CD14-positive monocyte (primary cell): ENCODE measurements at regions not wholly inside any gene's neighbourhood (a gene's known extent, or its start where the extent isn't known, plus 50 kb on each side); places are given as distances from the start of the nearest gene placed in this dataset.

Source experiments
- DNase-seq, 3 donors: peaks; one replicate each; pipeline ENCODE4 v3.0.0-alpha.2; 2011 to 2022
- H2AFZ ChIP-seq: 2 replicates; pipeline ENCODE4 v1.6.0; 2012; ENCODE audit warnings: mild to moderate bottlenecking, low read depth, low read length, inconsistent platforms; ENCODE audit not compliant: insufficient read depth, poor library complexity, severe bottlenecking
- H3K27ac ChIP-seq, 2 donors: 1 replicate in 1 of 2; 2 replicates in 1 of 2; pipeline ENCODE4 v1.5.1; 2012 to 2013; ENCODE audit warnings: low read length in 2 of 2, control low read depth in 1 of 2, inconsistent platforms in 1 of 2, low read depth in 1 of 2, mild to moderate bottlenecking in 1 of 2
- H3K27me3 ChIP-seq, 2 donors: one replicate each; pipeline versions ENCODE4 v1.6.0 to v1.6.1; 2011 to 2013; ENCODE audit warnings: low read length in 2 of 2; ENCODE audit not compliant: control insufficient read depth in 2 of 2, insufficient read depth in 2 of 2
- H3K36me3 ChIP-seq, 2 donors: replicated peaks in 1 of 2; 1 replicate in 1 of 2; 2 replicates in 1 of 2; pipeline versions ENCODE4 v1.5.1 to v1.6.1; 2012 to 2013; ENCODE audit warnings: low read length in 2 of 2, control low read depth in 1 of 2, inconsistent platforms in 1 of 2, mild to moderate bottlenecking in 1 of 2; ENCODE audit not compliant: insufficient read depth in 2 of 2, control insufficient read depth in 1 of 2
- H3K4me1 ChIP-seq, 2 donors: 1 replicate in 1 of 2; 2 replicates in 1 of 2; pipeline versions ENCODE4 v1.5.1 to v1.6.1; 2012 to 2013; ENCODE audit warnings: low read length in 2 of 2, control low read depth in 1 of 2, inconsistent platforms in 1 of 2, mild to moderate bottlenecking in 1 of 2, moderate library complexity in 1 of 2; ENCODE audit not compliant: insufficient read depth in 2 of 2, control insufficient read depth in 1 of 2
- H3K4me2 ChIP-seq: replicated peaks from 2 replicates; pipeline ENCODE3; 2012; ENCODE audit warnings: low read length, moderate library complexity, mild to moderate bottlenecking; ENCODE audit not compliant: poor library complexity, severe bottlenecking; ENCODE audit errors: extremely low read depth
- H3K4me3 ChIP-seq, 3 experiments: fragments of 200-600 bp in 1 of 3; sonication (generic) in 1 of 3; replicated peaks in 1 of 3; 1 replicate in 2 of 3; 2 replicates in 1 of 3; pipeline ENCODE4 v1.5.1; 2011 to 2013; ENCODE audit warnings: low read length in 3 of 3, mild to moderate bottlenecking in 3 of 3, control low read depth in 2 of 3, low read depth in 2 of 3, inconsistent platforms in 1 of 3, moderate library complexity in 1 of 3
- H3K79me2 ChIP-seq: 2 replicates; pipeline ENCODE4 v1.6.0; 2012; ENCODE audit warnings: mild to moderate bottlenecking, control low read depth, inconsistent platforms, low read length, moderate library complexity; ENCODE audit not compliant: insufficient read depth
- H3K9ac ChIP-seq: 2 replicates; pipeline ENCODE4 v1.6.0; 2017; ENCODE audit warnings: low read length, mild to moderate bottlenecking; ENCODE audit not compliant: insufficient read depth, poor library complexity, severe bottlenecking
- H3K9me3 ChIP-seq, 2 donors: replicated peaks in 1 of 2; 1 replicate in 1 of 2; 2 replicates in 1 of 2; pipeline versions ENCODE4 v1.5.1 to v1.6.1; 2012 to 2013; ENCODE audit warnings: low read length in 2 of 2, control low read depth in 1 of 2; ENCODE audit not compliant: control insufficient read depth in 1 of 2, insufficient read depth in 1 of 2
- H4K20me1 ChIP-seq: 2 replicates; pipeline ENCODE4 v1.6.0; 2012; ENCODE audit warnings: mild to moderate bottlenecking, low read length, control low read depth, moderate library complexity; ENCODE audit not compliant: insufficient read depth
- H3K27ac Mint-ChIP-seq, 7 donors: one replicate each; pipeline ENCODE4 v1.8.0; 2020; ENCODE audit warnings: mild to moderate bottlenecking in 7 of 7, mixed read lengths in 7 of 7, moderate library complexity in 6 of 7, inconsistent platforms in 2 of 7
- H3K27me3 Mint-ChIP-seq, 3 donors: one replicate each; pipeline ENCODE4 v1.8.0; 2021 to 2022; ENCODE audit warnings: low read depth in 3 of 3, mild to moderate bottlenecking in 3 of 3, mixed read lengths in 3 of 3, moderate library complexity in 3 of 3, inconsistent platforms in 1 of 3
- H3K36me3 Mint-ChIP-seq, 2 donors: one replicate each; pipeline ENCODE4 v1.8.0; 2020; ENCODE audit warnings: mixed read lengths in 2 of 2, inconsistent platforms in 1 of 2, mild to moderate bottlenecking in 1 of 2
- H3K4me1 Mint-ChIP-seq: one replicate; pipeline ENCODE4 v1.8.0; 2020; ENCODE audit warnings: mild to moderate bottlenecking, mixed read lengths
- H3K4me3 Mint-ChIP-seq, 2 donors: one replicate each; pipeline ENCODE4 v1.8.0; 2020; ENCODE audit warnings: mild to moderate bottlenecking in 2 of 2, mixed read lengths in 2 of 2, moderate library complexity in 1 of 2
- H3K9me3 Mint-ChIP-seq, 7 donors: one replicate each; pipeline ENCODE4 v1.8.0; 2020 to 2022; ENCODE audit warnings: mixed read lengths in 7 of 7, mild to moderate bottlenecking in 6 of 7, moderate library complexity in 6 of 7, inconsistent platforms in 2 of 7
- CTCF ChIP-seq: fragments of 200-600 bp; IDR thresholded peaks from one replicate; pipeline ENCODE4 v1.8.0; 2022; ENCODE audit warnings: antibody characterized with exemption, mild to moderate bottlenecking
- whole genome bisulfite sequencing: methylation state at CpG from one replicate; pipeline ENCODE4 v1.1.5; 2013; ENCODE audit warnings: missing lambda C conversion rate; ENCODE audit not compliant: insufficient coverage; 5-methylcytosine and 5-hydroxymethylcytosine counted together
- intact Hi-C, 2 donors: fragments of 100-400 bp; cut with micrococcal nuclease; formaldehyde crosslinking; loops; one replicate each; pipeline versions ENCODE4 v1.15.0 to v1.15.1; 2023

- Mint-ChIP-seq H3K9me3 (peaks cover 0 to 3% (median 0%) of the 10 kb centered on the region in 7 donors), H3K27ac (no peak overlapping the region), H3K36me3 (no peaks in the 10 kb centered on the region), H3K27me3 (peaks cover 24 to 27% (median 24%) of the 10 kb centered on the region in 3 donors), H3K4me3 (no peak overlapping the region), H3K4me1 (peaks cover 10% of the 10 kb centered on the region)
- H3K27me3 ChIP-seq, result peaks cover 0 to 17% of the 10 kb centered on the region in 2 donors
- WGBS, result 92% methylated on average over 2 of the region's 6 CpGs
- H3K4me1 ChIP-seq, result no peaks in the 10 kb centered on the region
- no peak overlapping the region for H3K4me2 ChIP-seq
- H2AFZ ChIP-seq, result no peak overlapping the region
- H3K27ac ChIP-seq, result no peak overlapping the region
- no peaks in the 10 kb centered on the region for H3K79me2 ChIP-seq
- intact Hi-C loops, result no loop called here
- DNase-seq, result no peak
- H3K9ac ChIP-seq, result no peak overlapping the region
- no peaks in the 10 kb centered on the region for H3K9me3 ChIP-seq
- H4K20me1 ChIP-seq, result no peaks in the 10 kb centered on the region
- no peak overlapping the region for H3K4me3 ChIP-seq
- no peaks in the 10 kb centered on the region for H3K36me3 ChIP-seq
- TF ChIP-seq CTCF, result no peak
Measured at GRCh38 chr17:77849239-77849638, 109.3 kb upstream of the TNRC6C start.

- Histone ChIP-seq H4K20me1 (no peaks in the 10 kb centered on the region), H3K4me2 (no peak overlapping the region), H3K27ac (no peak overlapping the region), H3K9me3 (no peaks in the 10 kb centered on the region), H3K36me3 (no peaks in the 10 kb centered on the region), H3K4me3 (no peak overlapping the region), H2AFZ (no peak overlapping the region), H3K79me2 (no peaks in the 10 kb centered on the region), H3K9ac (no peak overlapping the region), H3K27me3 (peaks cover 0 to 9% of the 10 kb centered on the region in 2 donors), H3K4me1 (no peaks in the 10 kb centered on the region)
- Mint-ChIP-seq H3K4me3 (no peak overlapping the region), H3K27me3 (peaks cover 5 to 11% (median 11%) of the 10 kb centered on the region in 3 donors), H3K36me3 (no peaks in the 10 kb centered on the region), H3K4me1 (peaks cover 7% of the 10 kb centered on the region), H3K27ac (no peak overlapping the region), H3K9me3 (no peaks in the 10 kb centered on the region)
- intact Hi-C loops, result loop anchor here in 1 of 2 donors (5.0 kb wide), 1 partner anchor 50 kb away; no protein-coding TSS in a partner anchor
- WGBS, result 98% methylated on average over 5 of the region's 5 CpGs
- DNase-seq, result no peak
- TF ChIP-seq CTCF, result no peak
Measured at GRCh38 chr17:77851921-77852320, 106.6 kb upstream of the TNRC6C start.
